SK-N-SH (cell line): ENCODE measurements at regions not wholly inside any gene's neighbourhood (a gene's known extent, or its start where the extent isn't known, plus 50 kb on each side); places are given as distances from the start of the nearest gene placed in this dataset.

Source experiments
- CTCF ChIA-PET: fragments of 300-600, 350-600 bp; formaldehyde crosslinking; extraction: SDS; loops from one replicate; lab custom pipeline; 2021; lab: Yijun Ruan, JAX
- POLR2A ChIA-PET: fragments of 350-600 bp; sonication (Branson Sonifier 250); formaldehyde crosslinking; extraction: SDS; loops from one replicate; lab custom pipeline; 2020; ENCODE audit warnings: antibody characterized with exemption, inconsistent platforms; lab: Yijun Ruan, JAX
- DNase-seq: peaks from one replicate; pipeline ENCODE4 v3.0.0; 2012
- H2AFZ ChIP-seq: fragments of 200-600 bp; sonication (generic); 2 replicates; pipeline ENCODE4 v1.8.1; 2016; ENCODE audit warnings: antibody characterized with exemption, mild to moderate bottlenecking, low read depth
- H3F3A ChIP-seq: fragments of 200-600 bp; sonication (generic); replicated peaks from 2 replicates; pipeline ENCODE3; 2016; ENCODE audit warnings: antibody characterized with exemption, mild to moderate bottlenecking; ENCODE audit not compliant: insufficient read depth
- H3K27ac ChIP-seq, 2 experiments: fragments of 200-500 bp in 1 of 2; fragments of 200-600 bp in 1 of 2; sonication (Bioruptor generic) in 1 of 2; sonication (generic), shearing (Covaris generic) in 1 of 2; 2 replicates each; pipeline versions ENCODE4 v1.5.1 to v1.6.1; 2014 to 2016; ENCODE audit warnings: low read depth in 2 of 2, inconsistent platforms in 1 of 2, low read length in 1 of 2, mild to moderate bottlenecking in 1 of 2, mixed read lengths in 1 of 2
- H3K27me3 ChIP-seq: fragments of 200-600 bp; sonication (generic), shearing (Covaris generic); 2 replicates; pipeline ENCODE4 v1.6.1; 2016; ENCODE audit warnings: mixed run types; ENCODE audit not compliant: insufficient read depth
- H3K36me3 ChIP-seq, 2 experiments: fragments of 200-500 bp in 1 of 2; fragments of 200-600 bp in 1 of 2; sonication (Bioruptor generic) in 1 of 2; sonication (generic) in 1 of 2; replicated peaks in 1 of 2; 2 replicates each; pipeline versions ENCODE3 to v1.5.1; 2014 to 2016; ENCODE audit warnings: low read length in 1 of 2, mild to moderate bottlenecking in 1 of 2; ENCODE audit not compliant: insufficient read depth in 2 of 2, control insufficient read depth in 1 of 2
- H3K4me1 ChIP-seq, 2 experiments: fragments of 200-500 bp in 1 of 2; fragments of 200-600 bp in 1 of 2; sonication (Bioruptor generic) in 1 of 2; sonication (generic), shearing (Covaris generic) in 1 of 2; 2 replicates each; pipeline versions ENCODE4 v1.5.1 to v1.6.1; 2014 to 2016; ENCODE audit warnings: low read depth in 1 of 2, low read length in 1 of 2, mixed run types in 1 of 2; ENCODE audit not compliant: insufficient read depth in 2 of 2, control insufficient read depth in 1 of 2
- H3K4me2 ChIP-seq: fragments of 200-600 bp; sonication (generic), shearing (Covaris generic); 2 replicates; pipeline ENCODE4 v1.6.1; 2017; ENCODE audit warnings: mixed run types
- H3K4me3 ChIP-seq, 2 experiments: fragments of 200-500 bp in 1 of 2; fragments of 200-600 bp in 1 of 2; sonication (Bioruptor generic) in 1 of 2; sonication (generic), shearing (Covaris generic) in 1 of 2; 2 replicates each; pipeline versions ENCODE4 v1.5.1 to v1.8.1; 2014 to 2016; ENCODE audit warnings: low read depth in 2 of 2, inconsistent platforms in 1 of 2, low read length in 1 of 2, mild to moderate bottlenecking in 1 of 2, mixed read lengths in 1 of 2, moderate library complexity in 1 of 2
- H3K79me2 ChIP-seq: fragments of 200-600 bp; sonication (generic); 2 replicates; pipeline ENCODE4 v1.8.1; 2017; ENCODE audit warnings: mild to moderate bottlenecking; ENCODE audit not compliant: insufficient read depth
- H3K9ac ChIP-seq: fragments of 200-600 bp; sonication (generic); 2 replicates; pipeline ENCODE4 v1.6.1; 2017; ENCODE audit warnings: mixed run types
- H3K9me2 ChIP-seq: fragments of 200-600 bp; sonication (generic); 2 replicates; pipeline ENCODE4 v1.6.1; 2017; ENCODE audit warnings: mixed run types
- H3K9me3 ChIP-seq: fragments of 200-600 bp; sonication (generic); 2 replicates; pipeline ENCODE4 v1.6.1; 2017; ENCODE audit warnings: mixed run types, mild to moderate bottlenecking, moderate library complexity
- H4K20me1 ChIP-seq: fragments of 200-600 bp; sonication (generic); 2 replicates; pipeline ENCODE4 v1.6.1; 2017; ENCODE audit warnings: mild to moderate bottlenecking, mixed run types; ENCODE audit not compliant: insufficient read depth
- CHD2 ChIP-seq: fragments of 150-350 bp; IDR thresholded peaks from 2 replicates; pipeline ENCODE4 v1.6.1; 2018; ENCODE audit warnings: low read length; ENCODE audit not compliant: partially characterized antibody
- EP300 ChIP-seq, 2 experiments: IDR thresholded peaks; 2 replicates each; pipeline versions ENCODE4 v1.4.0 to v1.6.1; 2012; ENCODE audit warnings: borderline replicate concordance in 1 of 2, low read depth in 1 of 2, low read length in 1 of 2
- EZH2phosphoT487 ChIP-seq: fragments of 200-600 bp; sonication (generic); IDR thresholded peaks from 2 replicates; pipeline ENCODE4 v1.6.1; 2017; ENCODE audit warnings: low read depth, mixed run types, mild to moderate bottlenecking, antibody characterized with exemption, moderate library complexity, borderline replicate concordance
- FOXJ3 ChIP-seq: sonication (generic); formaldehyde crosslinking; IDR thresholded peaks from 2 replicates; pipeline ENCODE4 v1.5.1; 2020; ENCODE audit warnings: mild to moderate bottlenecking, missing genetic modification reagents
- FOXM1 ChIP-seq: IDR thresholded peaks from 2 replicates; pipeline ENCODE4 v1.4.0; 2012; ENCODE audit warnings: low read depth, mild to moderate bottlenecking
- GABPA ChIP-seq: IDR thresholded peaks from 2 replicates; pipeline ENCODE4 v1.4.0; 2012; ENCODE audit warnings: low read depth, mild to moderate bottlenecking
- MEF2A ChIP-seq: IDR thresholded peaks from 2 replicates; pipeline ENCODE4 v1.4.0; 2012; ENCODE audit warnings: low read depth, borderline replicate concordance
- NRF1 ChIP-seq: IDR thresholded peaks from 2 replicates; pipeline ENCODE4 v1.6.1; 2012; ENCODE audit warnings: low read depth, mild to moderate bottlenecking, low read length
- POLR2AphosphoS5 ChIP-seq: IDR thresholded peaks from 2 replicates; pipeline ENCODE4 v1.6.1; 2012; ENCODE audit warnings: low read depth, low read length
- TCF12 ChIP-seq: IDR thresholded peaks from 2 replicates; pipeline ENCODE4 v1.4.0; 2012
- TEAD4 ChIP-seq: IDR thresholded peaks from 2 replicates; pipeline ENCODE4 v1.4.0; 2012; ENCODE audit warnings: mild to moderate bottlenecking, borderline replicate concordance; ENCODE audit not compliant: insufficient read depth
- WGBS: methylation state at CpG from one replicate; pipeline ENCODE4 v1.1.6; 2017; ENCODE audit warnings: low lambda C conversion rate; 5-methylcytosine and 5-hydroxymethylcytosine counted together
- TF ChIP-seq, protein P1 (sequence below): IDR thresholded peaks from 2 replicates; pipeline ENCODE4 v1.4.0; 2012; ENCODE audit warnings: low read depth, borderline replicate concordance
- TF ChIP-seq, protein P2 (sequence below): IDR thresholded peaks from 2 replicates; pipeline ENCODE4; 2012
- TF ChIP-seq, protein P3 (sequence below): fragments of 150-350 bp; IDR thresholded peaks from 2 replicates; pipeline ENCODE4 v1.6.1; 2016; ENCODE audit warnings: mild to moderate bottlenecking, low read depth, low read length
- TF ChIP-seq, protein P4 (sequence below): fragments of 150-350 bp; IDR thresholded peaks from 2 replicates; pipeline ENCODE4 v1.6.1; 2017; ENCODE audit warnings: antibody characterized with exemption, low read length, low read depth, borderline replicate concordance

DNA sequence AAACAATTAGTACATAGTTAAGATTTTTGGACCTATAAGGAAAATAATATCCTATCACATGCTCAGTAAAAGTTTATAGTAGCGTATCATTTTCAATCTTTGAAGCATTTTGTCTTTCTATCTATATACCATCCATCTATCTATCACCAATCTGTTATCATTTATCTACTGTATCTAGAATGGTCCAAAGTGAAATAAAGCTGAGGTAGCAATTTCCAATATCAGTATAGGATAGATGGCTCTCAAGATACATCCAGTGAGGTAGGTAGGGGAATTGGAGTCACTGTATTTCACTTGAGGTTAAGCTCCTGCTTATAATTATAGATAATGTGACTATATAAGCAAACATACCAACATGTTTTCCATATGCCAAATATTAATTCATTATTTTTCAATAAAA, 889.1 kb upstream of the CTNND2 start:
- Histone ChIP-seq H3K4me3 (no peak overlapping the region), H2AFZ (no peak overlapping the region), H4K20me1 (no peaks in the 10 kb centered on the region), H3K36me3 (no peaks in the 10 kb centered on the region), H3K9me2 (no peaks in the 10 kb centered on the region), H3K9me3 (no peaks in the 10 kb centered on the region), H3K9ac (no peak overlapping the region), H3K79me2 (no peaks in the 10 kb centered on the region), H3K4me2 (no peak overlapping the region), H3K27me3 (no peaks in the 10 kb centered on the region), H3F3A (no peaks in the 10 kb centered on the region), H3K27ac (no peak overlapping the region), H3K4me1 (no peaks in the 10 kb centered on the region)
- 31% methylated on average over 1 of the region's 1 CpG for WGBS
- TF ChIP-seq FOXM1, result no peak
- no peak for TF ChIP-seq TCF12
- TF ChIP-seq EP300 (IDR thresholded peaks at IDR 0.05; ENCODE audit: borderline replicate concordance in 1 of 2, low read depth in 1 of 2, low read length in 1 of 2), result no peak
- no peak for TF ChIP-seq FOXJ3 (CRISPR knock-in tag)
- no peak for TF ChIP-seq NRF1
- TF ChIP-seq EZH2phosphoT487, result no peak
- TF ChIP-seq TEAD4, result no peak
- TF ChIP-seq, protein P1, sequence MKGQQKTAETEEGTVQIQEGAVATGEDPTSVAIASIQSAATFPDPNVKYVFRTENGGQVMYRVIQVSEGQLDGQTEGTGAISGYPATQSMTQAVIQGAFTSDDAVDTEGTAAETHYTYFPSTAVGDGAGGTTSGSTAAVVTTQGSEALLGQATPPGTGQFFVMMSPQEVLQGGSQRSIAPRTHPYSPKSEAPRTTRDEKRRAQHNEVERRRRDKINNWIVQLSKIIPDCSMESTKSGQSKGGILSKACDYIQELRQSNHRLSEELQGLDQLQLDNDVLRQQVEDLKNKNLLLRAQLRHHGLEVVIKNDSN, result no peak
- no peak for TF ChIP-seq POLR2AphosphoS5
- TF ChIP-seq, protein P2, sequence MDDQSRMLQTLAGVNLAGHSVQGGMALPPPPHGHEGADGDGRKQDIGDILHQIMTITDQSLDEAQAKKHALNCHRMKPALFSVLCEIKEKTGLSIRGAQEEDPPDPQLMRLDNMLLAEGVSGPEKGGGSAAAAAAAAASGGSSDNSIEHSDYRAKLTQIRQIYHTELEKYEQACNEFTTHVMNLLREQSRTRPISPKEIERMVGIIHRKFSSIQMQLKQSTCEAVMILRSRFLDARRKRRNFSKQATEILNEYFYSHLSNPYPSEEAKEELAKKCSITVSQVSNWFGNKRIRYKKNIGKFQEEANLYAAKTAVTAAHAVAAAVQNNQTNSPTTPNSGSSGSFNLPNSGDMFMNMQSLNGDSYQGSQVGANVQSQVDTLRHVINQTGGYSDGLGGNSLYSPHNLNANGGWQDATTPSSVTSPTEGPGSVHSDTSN, result no peak
- no peak for TF ChIP-seq MEF2A
- TF ChIP-seq CHD2, result no peak
- TF ChIP-seq, protein P3, sequence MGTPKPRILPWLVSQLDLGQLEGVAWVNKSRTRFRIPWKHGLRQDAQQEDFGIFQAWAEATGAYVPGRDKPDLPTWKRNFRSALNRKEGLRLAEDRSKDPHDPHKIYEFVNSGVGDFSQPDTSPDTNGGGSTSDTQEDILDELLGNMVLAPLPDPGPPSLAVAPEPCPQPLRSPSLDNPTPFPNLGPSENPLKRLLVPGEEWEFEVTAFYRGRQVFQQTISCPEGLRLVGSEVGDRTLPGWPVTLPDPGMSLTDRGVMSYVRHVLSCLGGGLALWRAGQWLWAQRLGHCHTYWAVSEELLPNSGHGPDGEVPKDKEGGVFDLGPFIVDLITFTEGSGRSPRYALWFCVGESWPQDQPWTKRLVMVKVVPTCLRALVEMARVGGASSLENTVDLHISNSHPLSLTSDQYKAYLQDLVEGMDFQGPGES, result no peak
- TF ChIP-seq, protein P4, sequence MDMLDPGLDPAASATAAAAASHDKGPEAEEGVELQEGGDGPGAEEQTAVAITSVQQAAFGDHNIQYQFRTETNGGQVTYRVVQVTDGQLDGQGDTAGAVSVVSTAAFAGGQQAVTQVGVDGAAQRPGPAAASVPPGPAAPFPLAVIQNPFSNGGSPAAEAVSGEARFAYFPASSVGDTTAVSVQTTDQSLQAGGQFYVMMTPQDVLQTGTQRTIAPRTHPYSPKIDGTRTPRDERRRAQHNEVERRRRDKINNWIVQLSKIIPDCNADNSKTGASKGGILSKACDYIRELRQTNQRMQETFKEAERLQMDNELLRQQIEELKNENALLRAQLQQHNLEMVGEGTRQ, result no peak
- DNase-seq, result no peak
- ChIA-PET POLR2A (no interaction called here), CTCF (no interaction called here)

DNA sequence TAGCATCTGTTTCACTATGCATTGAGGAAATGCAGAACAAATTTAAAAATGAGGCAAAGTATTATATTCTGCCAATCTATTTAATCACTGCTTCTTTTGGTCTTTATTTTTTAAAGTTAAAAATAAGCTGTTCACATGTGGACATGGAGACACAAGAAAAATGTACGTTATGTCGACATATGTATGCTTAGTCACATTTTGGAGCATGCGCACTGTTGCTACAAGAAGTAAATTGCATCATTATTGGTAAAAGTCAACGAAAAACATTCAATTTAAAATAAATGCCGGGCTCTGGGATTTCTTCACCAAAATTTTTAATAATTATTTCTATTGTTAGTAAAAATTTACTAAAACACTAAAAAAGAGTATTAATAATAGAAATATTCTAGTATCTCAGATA, 876.3 kb upstream of the CTNND2 start:
- H4K20me1 ChIP-seq, result no peaks in the 10 kb centered on the region
- ChIA-PET POLR2A (no interaction called here), CTCF (no interaction called here)
- H3K36me3 ChIP-seq, result no peaks in the 10 kb centered on the region
- WGBS, result 14% methylated on average over 5 of the region's 5 CpGs
- no peaks in the 10 kb centered on the region for H3K9me2 ChIP-seq
- H3F3A ChIP-seq, result no peaks in the 10 kb centered on the region
- no peak overlapping the region for H2AFZ ChIP-seq
- H3K27ac ChIP-seq, result no peak overlapping the region
- H3K27me3 ChIP-seq, result no peaks in the 10 kb centered on the region
- no peaks in the 10 kb centered on the region for H3K4me1 ChIP-seq
- no peak for DNase-seq
- H3K79me2 ChIP-seq, result no peaks in the 10 kb centered on the region
- H3K9me3 ChIP-seq, result no peaks in the 10 kb centered on the region
- H3K9ac ChIP-seq, result no peak overlapping the region
- no peak overlapping the region for H3K4me2 ChIP-seq
- H3K4me3 ChIP-seq, result no peak overlapping the region
- TF ChIP-seq GABPA, result no peak
- TF ChIP-seq TEAD4, result no peak
- no peak for TF ChIP-seq NRF1
- TF ChIP-seq TCF12, result no peak
- TF ChIP-seq CHD2, result no peak
- TF ChIP-seq, protein P3, result no peak
- TF ChIP-seq, all 33 proteins: peak for 0
